SK-N-SH (cell line): ENCODE measurements at regions not wholly inside any gene's neighbourhood (a gene's known extent, or its start where the extent isn't known, plus 50 kb on each side); places are given as distances from the start of the nearest gene placed in this dataset.

ENCODE experiments used
- CTCF ChIA-PET: fragments of 300-600, 350-600 bp; formaldehyde crosslinking; extraction: SDS; loops from one replicate; lab custom pipeline; 2021; lab: Yijun Ruan, JAX
- POLR2A ChIA-PET: fragments of 350-600 bp; sonication (Branson Sonifier 250); formaldehyde crosslinking; extraction: SDS; loops from one replicate; lab custom pipeline; 2020; ENCODE audit warnings: antibody characterized with exemption, inconsistent platforms; lab: Yijun Ruan, JAX
- DNase-seq: peaks from one replicate; pipeline ENCODE4 v3.0.0; 2012
- H2AFZ ChIP-seq: fragments of 200-600 bp; sonication (generic); 2 replicates; pipeline ENCODE4 v1.8.1; 2016; ENCODE audit warnings: antibody characterized with exemption, mild to moderate bottlenecking, low read depth
- H3F3A ChIP-seq: fragments of 200-600 bp; sonication (generic); replicated peaks from 2 replicates; pipeline ENCODE3; 2016; ENCODE audit warnings: antibody characterized with exemption, mild to moderate bottlenecking; ENCODE audit not compliant: insufficient read depth
- H3K27ac ChIP-seq, 2 experiments: fragments of 200-500 bp in 1 of 2; fragments of 200-600 bp in 1 of 2; sonication (Bioruptor generic) in 1 of 2; sonication (generic), shearing (Covaris generic) in 1 of 2; 2 replicates each; pipeline versions ENCODE4 v1.5.1 to v1.6.1; 2014 to 2016; ENCODE audit warnings: low read depth in 2 of 2, inconsistent platforms in 1 of 2, low read length in 1 of 2, mild to moderate bottlenecking in 1 of 2, mixed read lengths in 1 of 2
- H3K27me3 ChIP-seq: fragments of 200-600 bp; sonication (generic), shearing (Covaris generic); 2 replicates; pipeline ENCODE4 v1.6.1; 2016; ENCODE audit warnings: mixed run types; ENCODE audit not compliant: insufficient read depth
- H3K36me3 ChIP-seq, 2 experiments: fragments of 200-500 bp in 1 of 2; fragments of 200-600 bp in 1 of 2; sonication (Bioruptor generic) in 1 of 2; sonication (generic) in 1 of 2; replicated peaks in 1 of 2; 2 replicates each; pipeline versions ENCODE3 to v1.5.1; 2014 to 2016; ENCODE audit warnings: low read length in 1 of 2, mild to moderate bottlenecking in 1 of 2; ENCODE audit not compliant: insufficient read depth in 2 of 2, control insufficient read depth in 1 of 2
- H3K4me1 ChIP-seq, 2 experiments: fragments of 200-500 bp in 1 of 2; fragments of 200-600 bp in 1 of 2; sonication (Bioruptor generic) in 1 of 2; sonication (generic), shearing (Covaris generic) in 1 of 2; 2 replicates each; pipeline versions ENCODE4 v1.5.1 to v1.6.1; 2014 to 2016; ENCODE audit warnings: low read depth in 1 of 2, low read length in 1 of 2, mixed run types in 1 of 2; ENCODE audit not compliant: insufficient read depth in 2 of 2, control insufficient read depth in 1 of 2
- H3K4me2 ChIP-seq: fragments of 200-600 bp; sonication (generic), shearing (Covaris generic); 2 replicates; pipeline ENCODE4 v1.6.1; 2017; ENCODE audit warnings: mixed run types
- H3K4me3 ChIP-seq, 2 experiments: fragments of 200-500 bp in 1 of 2; fragments of 200-600 bp in 1 of 2; sonication (Bioruptor generic) in 1 of 2; sonication (generic), shearing (Covaris generic) in 1 of 2; 2 replicates each; pipeline versions ENCODE4 v1.5.1 to v1.8.1; 2014 to 2016; ENCODE audit warnings: low read depth in 2 of 2, inconsistent platforms in 1 of 2, low read length in 1 of 2, mild to moderate bottlenecking in 1 of 2, mixed read lengths in 1 of 2, moderate library complexity in 1 of 2
- H3K79me2 ChIP-seq: fragments of 200-600 bp; sonication (generic); 2 replicates; pipeline ENCODE4 v1.8.1; 2017; ENCODE audit warnings: mild to moderate bottlenecking; ENCODE audit not compliant: insufficient read depth
- H3K9ac ChIP-seq: fragments of 200-600 bp; sonication (generic); 2 replicates; pipeline ENCODE4 v1.6.1; 2017; ENCODE audit warnings: mixed run types
- H3K9me2 ChIP-seq: fragments of 200-600 bp; sonication (generic); 2 replicates; pipeline ENCODE4 v1.6.1; 2017; ENCODE audit warnings: mixed run types
- H3K9me3 ChIP-seq: fragments of 200-600 bp; sonication (generic); 2 replicates; pipeline ENCODE4 v1.6.1; 2017; ENCODE audit warnings: mixed run types, mild to moderate bottlenecking, moderate library complexity
- H4K20me1 ChIP-seq: fragments of 200-600 bp; sonication (generic); 2 replicates; pipeline ENCODE4 v1.6.1; 2017; ENCODE audit warnings: mild to moderate bottlenecking, mixed run types; ENCODE audit not compliant: insufficient read depth
- CHD2 ChIP-seq: fragments of 150-350 bp; IDR thresholded peaks from 2 replicates; pipeline ENCODE4 v1.6.1; 2018; ENCODE audit warnings: low read length; ENCODE audit not compliant: partially characterized antibody
- EZH2phosphoT487 ChIP-seq: fragments of 200-600 bp; sonication (generic); IDR thresholded peaks from 2 replicates; pipeline ENCODE4 v1.6.1; 2017; ENCODE audit warnings: low read depth, mixed run types, mild to moderate bottlenecking, antibody characterized with exemption, moderate library complexity, borderline replicate concordance
- FOSL2 ChIP-seq: IDR thresholded peaks from 2 replicates; pipeline ENCODE4 v1.4.0; 2012; ENCODE audit warnings: low read depth, mild to moderate bottlenecking, moderate library complexity, borderline replicate concordance
- FOXM1 ChIP-seq: IDR thresholded peaks from 2 replicates; pipeline ENCODE4 v1.4.0; 2012; ENCODE audit warnings: low read depth, mild to moderate bottlenecking
- MEF2A ChIP-seq: IDR thresholded peaks from 2 replicates; pipeline ENCODE4 v1.4.0; 2012; ENCODE audit warnings: low read depth, borderline replicate concordance
- MXI1 ChIP-seq: IDR thresholded peaks from 2 replicates; pipeline ENCODE4 v1.6.1; 2012; ENCODE audit warnings: mild to moderate bottlenecking, low read depth, low read length, improper control_type of control experiment
- POLR2AphosphoS5 ChIP-seq: IDR thresholded peaks from 2 replicates; pipeline ENCODE4 v1.6.1; 2012; ENCODE audit warnings: low read depth, low read length
- RAD21 ChIP-seq: IDR thresholded peaks from 2 replicates; pipeline ENCODE4 v1.6.1; 2012; ENCODE audit warnings: mild to moderate bottlenecking, low read length
- RCOR1 ChIP-seq: fragments of 150-350 bp; IDR thresholded peaks from 2 replicates; pipeline ENCODE4 v1.6.1; 2017; ENCODE audit warnings: antibody characterized with exemption, low read length
- RFX5 ChIP-seq: IDR thresholded peaks from 2 replicates; pipeline ENCODE4 v1.6.1; 2012; ENCODE audit warnings: mild to moderate bottlenecking, improper control_type of control experiment, low read length
- RXRA ChIP-seq: IDR thresholded peaks from 2 replicates; pipeline ENCODE4 v1.4.0; 2012; ENCODE audit warnings: low read depth, mild to moderate bottlenecking, borderline replicate concordance
- SMC3 ChIP-seq: IDR thresholded peaks from 2 replicates; pipeline ENCODE4 v1.6.1; 2012; ENCODE audit warnings: low read depth, low read length, improper control_type of control experiment
- TAF1 ChIP-seq: IDR thresholded peaks from 2 replicates; pipeline ENCODE4 v1.6.1; 2012; ENCODE audit warnings: low read depth, mild to moderate bottlenecking, low read length, moderate library complexity, borderline replicate concordance
- WGBS: methylation state at CpG from one replicate; pipeline ENCODE4 v1.1.6; 2017; ENCODE audit warnings: low lambda C conversion rate; 5-methylcytosine and 5-hydroxymethylcytosine counted together
- TF ChIP-seq, protein P1 (sequence below): IDR thresholded peaks from 2 replicates; pipeline ENCODE4 v1.4.0; 2012; ENCODE audit warnings: low read depth, borderline replicate concordance
- TF ChIP-seq, protein P2 (sequence below): fragments of 150-350 bp; IDR thresholded peaks from 2 replicates; pipeline ENCODE4 v1.6.1; 2017; ENCODE audit warnings: antibody characterized with exemption, low read length, low read depth, borderline replicate concordance
- TF ChIP-seq, protein P3 (sequence below): IDR thresholded peaks from 2 replicates; pipeline ENCODE4; 2012
- TF ChIP-seq, protein P4 (sequence below): IDR thresholded peaks from 2 replicates; pipeline ENCODE4 v1.4.0; 2012; ENCODE audit warnings: low read depth
- TF ChIP-seq, protein P5 (sequence below): fragments of 150-350 bp; IDR thresholded peaks from 2 replicates; pipeline ENCODE4 v1.6.1; 2016; ENCODE audit warnings: mild to moderate bottlenecking, low read depth, low read length
- TF ChIP-seq, protein P6 (sequence below): IDR thresholded peaks from 2 replicates; pipeline ENCODE4 v1.4.0; 2012; ENCODE audit warnings: low read depth, borderline replicate concordance
- TF ChIP-seq, protein P7 (sequence below): IDR thresholded peaks from 2 replicates; pipeline ENCODE4 v1.6.1; 2012; ENCODE audit warnings: mild to moderate bottlenecking, low read depth, low read length, moderate library complexity

DNA sequence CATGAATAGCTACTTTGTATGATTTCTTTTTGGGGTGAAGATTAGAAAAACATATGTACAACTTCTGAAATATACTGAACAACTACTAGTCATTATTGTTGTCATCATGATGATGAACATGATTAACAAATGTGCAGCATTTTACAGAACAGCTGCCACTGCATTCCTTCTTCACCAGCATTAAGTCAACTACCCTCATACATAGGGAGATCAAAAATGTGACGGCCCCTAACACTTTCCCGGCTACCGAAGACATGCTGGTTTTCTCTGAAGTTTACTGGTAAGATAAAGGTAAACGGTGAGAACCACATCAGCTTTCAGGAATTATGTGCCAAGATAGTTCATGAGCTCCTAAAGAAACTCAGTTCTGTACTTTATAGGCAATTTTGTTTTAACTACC is 121.0 kb upstream of the LRATD1 start:
- Histone ChIP-seq H3K27me3 (no peaks in the 10 kb centered on the region), H2AFZ (no peak overlapping the region), H3K9me2 (no peaks in the 10 kb centered on the region), H3K9ac (no peak overlapping the region), H3K9me3 (no peaks in the 10 kb centered on the region), H3K36me3 (no peaks in the 10 kb centered on the region), H3K27ac (no peak overlapping the region), H3K4me3 (no peak overlapping the region), H3K4me2 (no peak overlapping the region), H3K4me1 (peaks cover 0 to 9% of the 10 kb centered on the region in 2 experiments; a peak in 1 of 4 replicates), H3F3A (peaks cover 6% of the 10 kb centered on the region), H3K79me2 (no peaks in the 10 kb centered on the region), H4K20me1 (no peaks in the 10 kb centered on the region)
- TF ChIP-seq, protein P1, sequence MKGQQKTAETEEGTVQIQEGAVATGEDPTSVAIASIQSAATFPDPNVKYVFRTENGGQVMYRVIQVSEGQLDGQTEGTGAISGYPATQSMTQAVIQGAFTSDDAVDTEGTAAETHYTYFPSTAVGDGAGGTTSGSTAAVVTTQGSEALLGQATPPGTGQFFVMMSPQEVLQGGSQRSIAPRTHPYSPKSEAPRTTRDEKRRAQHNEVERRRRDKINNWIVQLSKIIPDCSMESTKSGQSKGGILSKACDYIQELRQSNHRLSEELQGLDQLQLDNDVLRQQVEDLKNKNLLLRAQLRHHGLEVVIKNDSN = no peak
- TF ChIP-seq RAD21 (no peak), RCOR1 (no peak), POLR2AphosphoS5 (no peak), FOXM1 (no peak), CHD2 (no peak), SMC3 (no peak), MEF2A (no peak), FOSL2 (no peak), RXRA (no peak), TAF1 (no peak), MXI1 (no peak), EZH2phosphoT487 (no peak), RFX5 (no peak)
- TF ChIP-seq, protein P2, sequence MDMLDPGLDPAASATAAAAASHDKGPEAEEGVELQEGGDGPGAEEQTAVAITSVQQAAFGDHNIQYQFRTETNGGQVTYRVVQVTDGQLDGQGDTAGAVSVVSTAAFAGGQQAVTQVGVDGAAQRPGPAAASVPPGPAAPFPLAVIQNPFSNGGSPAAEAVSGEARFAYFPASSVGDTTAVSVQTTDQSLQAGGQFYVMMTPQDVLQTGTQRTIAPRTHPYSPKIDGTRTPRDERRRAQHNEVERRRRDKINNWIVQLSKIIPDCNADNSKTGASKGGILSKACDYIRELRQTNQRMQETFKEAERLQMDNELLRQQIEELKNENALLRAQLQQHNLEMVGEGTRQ = no peak
- TF ChIP-seq, protein P3, sequence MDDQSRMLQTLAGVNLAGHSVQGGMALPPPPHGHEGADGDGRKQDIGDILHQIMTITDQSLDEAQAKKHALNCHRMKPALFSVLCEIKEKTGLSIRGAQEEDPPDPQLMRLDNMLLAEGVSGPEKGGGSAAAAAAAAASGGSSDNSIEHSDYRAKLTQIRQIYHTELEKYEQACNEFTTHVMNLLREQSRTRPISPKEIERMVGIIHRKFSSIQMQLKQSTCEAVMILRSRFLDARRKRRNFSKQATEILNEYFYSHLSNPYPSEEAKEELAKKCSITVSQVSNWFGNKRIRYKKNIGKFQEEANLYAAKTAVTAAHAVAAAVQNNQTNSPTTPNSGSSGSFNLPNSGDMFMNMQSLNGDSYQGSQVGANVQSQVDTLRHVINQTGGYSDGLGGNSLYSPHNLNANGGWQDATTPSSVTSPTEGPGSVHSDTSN = no peak
- TF ChIP-seq, protein P4, sequence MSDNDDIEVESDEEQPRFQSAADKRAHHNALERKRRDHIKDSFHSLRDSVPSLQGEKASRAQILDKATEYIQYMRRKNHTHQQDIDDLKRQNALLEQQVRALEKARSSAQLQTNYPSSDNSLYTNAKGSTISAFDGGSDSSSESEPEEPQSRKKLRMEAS = no peak
- TF ChIP-seq, protein P5, sequence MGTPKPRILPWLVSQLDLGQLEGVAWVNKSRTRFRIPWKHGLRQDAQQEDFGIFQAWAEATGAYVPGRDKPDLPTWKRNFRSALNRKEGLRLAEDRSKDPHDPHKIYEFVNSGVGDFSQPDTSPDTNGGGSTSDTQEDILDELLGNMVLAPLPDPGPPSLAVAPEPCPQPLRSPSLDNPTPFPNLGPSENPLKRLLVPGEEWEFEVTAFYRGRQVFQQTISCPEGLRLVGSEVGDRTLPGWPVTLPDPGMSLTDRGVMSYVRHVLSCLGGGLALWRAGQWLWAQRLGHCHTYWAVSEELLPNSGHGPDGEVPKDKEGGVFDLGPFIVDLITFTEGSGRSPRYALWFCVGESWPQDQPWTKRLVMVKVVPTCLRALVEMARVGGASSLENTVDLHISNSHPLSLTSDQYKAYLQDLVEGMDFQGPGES = no peak
- TF ChIP-seq, protein P6, sequence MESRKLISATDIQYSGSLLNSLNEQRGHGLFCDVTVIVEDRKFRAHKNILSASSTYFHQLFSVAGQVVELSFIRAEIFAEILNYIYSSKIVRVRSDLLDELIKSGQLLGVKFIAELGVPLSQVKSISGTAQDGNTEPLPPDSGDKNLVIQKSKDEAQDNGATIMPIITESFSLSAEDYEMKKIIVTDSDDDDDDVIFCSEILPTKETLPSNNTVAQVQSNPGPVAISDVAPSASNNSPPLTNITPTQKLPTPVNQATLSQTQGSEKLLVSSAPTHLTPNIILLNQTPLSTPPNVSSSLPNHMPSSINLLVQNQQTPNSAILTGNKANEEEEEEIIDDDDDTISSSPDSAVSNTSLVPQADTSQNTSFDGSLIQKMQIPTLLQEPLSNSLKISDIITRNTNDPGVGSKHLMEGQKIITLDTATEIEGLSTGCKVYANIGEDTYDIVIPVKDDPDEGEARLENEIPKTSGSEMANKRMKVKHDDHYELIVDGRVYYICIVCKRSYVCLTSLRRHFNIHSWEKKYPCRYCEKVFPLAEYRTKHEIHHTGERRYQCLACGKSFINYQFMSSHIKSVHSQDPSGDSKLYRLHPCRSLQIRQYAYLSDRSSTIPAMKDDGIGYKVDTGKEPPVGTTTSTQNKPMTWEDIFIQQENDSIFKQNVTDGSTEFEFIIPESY = no peak
- TF ChIP-seq, protein P7, sequence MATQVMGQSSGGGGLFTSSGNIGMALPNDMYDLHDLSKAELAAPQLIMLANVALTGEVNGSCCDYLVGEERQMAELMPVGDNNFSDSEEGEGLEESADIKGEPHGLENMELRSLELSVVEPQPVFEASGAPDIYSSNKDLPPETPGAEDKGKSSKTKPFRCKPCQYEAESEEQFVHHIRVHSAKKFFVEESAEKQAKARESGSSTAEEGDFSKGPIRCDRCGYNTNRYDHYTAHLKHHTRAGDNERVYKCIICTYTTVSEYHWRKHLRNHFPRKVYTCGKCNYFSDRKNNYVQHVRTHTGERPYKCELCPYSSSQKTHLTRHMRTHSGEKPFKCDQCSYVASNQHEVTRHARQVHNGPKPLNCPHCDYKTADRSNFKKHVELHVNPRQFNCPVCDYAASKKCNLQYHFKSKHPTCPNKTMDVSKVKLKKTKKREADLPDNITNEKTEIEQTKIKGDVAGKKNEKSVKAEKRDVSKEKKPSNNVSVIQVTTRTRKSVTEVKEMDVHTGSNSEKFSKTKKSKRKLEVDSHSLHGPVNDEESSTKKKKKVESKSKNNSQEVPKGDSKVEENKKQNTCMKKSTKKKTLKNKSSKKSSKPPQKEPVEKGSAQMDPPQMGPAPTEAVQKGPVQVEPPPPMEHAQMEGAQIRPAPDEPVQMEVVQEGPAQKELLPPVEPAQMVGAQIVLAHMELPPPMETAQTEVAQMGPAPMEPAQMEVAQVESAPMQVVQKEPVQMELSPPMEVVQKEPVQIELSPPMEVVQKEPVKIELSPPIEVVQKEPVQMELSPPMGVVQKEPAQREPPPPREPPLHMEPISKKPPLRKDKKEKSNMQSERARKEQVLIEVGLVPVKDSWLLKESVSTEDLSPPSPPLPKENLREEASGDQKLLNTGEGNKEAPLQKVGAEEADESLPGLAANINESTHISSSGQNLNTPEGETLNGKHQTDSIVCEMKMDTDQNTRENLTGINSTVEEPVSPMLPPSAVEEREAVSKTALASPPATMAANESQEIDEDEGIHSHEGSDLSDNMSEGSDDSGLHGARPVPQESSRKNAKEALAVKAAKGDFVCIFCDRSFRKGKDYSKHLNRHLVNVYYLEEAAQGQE = no peak
- CTCF ChIA-PET = no interaction called here
- DNase-seq = no peak
- WGBS = 81% methylated on average over 4 of the region's 4 CpGs
- POLR2A ChIA-PET = no interaction called here
